ENCODE measurements at regions not wholly inside any gene's neighbourhood (a gene's known extent, or its start where the extent isn't known, plus 50 kb on each side); places are given as distances from the start of the nearest gene placed in this dataset.

DNA sequence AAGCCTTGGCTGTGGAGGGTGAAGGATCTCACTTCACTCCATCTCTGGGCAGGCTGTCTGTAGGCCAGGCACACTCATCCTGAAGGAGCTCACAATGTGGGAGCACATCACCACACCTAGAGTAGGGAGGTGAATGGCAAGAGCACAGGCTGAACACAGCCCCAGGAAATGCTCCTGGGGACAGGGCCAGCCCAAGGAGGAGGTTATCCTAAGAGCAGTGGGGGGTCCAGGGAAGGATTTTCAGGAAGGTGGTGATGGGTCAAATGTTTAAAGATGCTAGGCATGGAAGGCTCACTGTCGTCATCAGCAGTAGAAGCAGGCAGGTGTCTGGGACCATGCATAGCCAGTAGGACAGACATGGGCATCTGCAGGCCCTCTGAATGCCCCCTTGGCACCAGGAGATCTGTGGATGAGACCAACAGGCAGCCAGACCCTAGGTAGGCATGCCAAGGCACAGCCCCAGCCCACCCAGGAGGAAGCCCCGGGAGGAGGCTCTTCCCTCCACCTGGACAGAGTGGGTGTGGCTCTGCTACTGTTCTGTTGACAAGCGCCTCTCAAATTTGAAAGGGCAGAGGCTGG, 91.7 kb upstream of the RAB6C start:
- no peak for DNase-seq (ENCODE audit: low read depth in 2 of 2, low spot score in 1 of 2)

GRCh38 chr2:129888461-129888860, 91.0 kb upstream of the RAB6C start:
- DNase-seq (ENCODE audit: low read depth in 2 of 2, low spot score in 1 of 2): no peak

- DNase-seq (ENCODE audit: low read depth in 2 of 2, low spot score in 1 of 2): no peak
Measured at GRCh38 chr2:129888896-129889295, 90.6 kb upstream of the RAB6C start.

GRCh38 chr2:129891341-129892320, 87.8 kb upstream of the RAB6C start:
- DNase-seq (ENCODE audit: low read depth in 2 of 2, low spot score in 1 of 2): no peak

GRCh38 chr2:129892360-129892759, 87.1 kb upstream of the RAB6C start:
- DNase-seq (ENCODE audit: low read depth in 2 of 2, low spot score in 1 of 2): no peak

DNA sequence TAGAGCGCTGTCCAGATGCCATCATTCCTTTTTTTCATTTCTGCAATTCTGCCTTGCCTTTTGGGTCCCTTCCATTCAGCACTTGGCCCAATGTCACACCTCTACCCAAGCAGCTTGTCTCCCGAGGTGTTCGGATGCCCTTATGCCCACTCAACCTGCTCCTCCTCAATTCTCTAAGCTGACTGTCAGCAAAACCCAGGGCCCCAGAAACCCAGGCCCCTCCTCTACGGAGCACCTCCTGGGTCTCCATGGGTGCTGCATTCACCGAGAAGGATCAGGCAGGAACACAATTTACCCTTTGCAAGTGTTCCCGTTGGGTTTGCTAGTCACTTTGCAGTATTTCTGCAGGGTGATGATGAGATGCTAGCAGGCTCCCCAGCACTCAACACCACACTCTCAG, 86.7 kb upstream of the RAB6C start:
- no peak for DNase-seq (ENCODE audit: low read depth in 2 of 2, low spot score in 1 of 2)

- no peak for DNase-seq (ENCODE audit: low read depth in 2 of 2, low spot score in 1 of 2)
Measured at GRCh38 chr2:129893244-129893643, 86.2 kb upstream of the RAB6C start.

GRCh38 chr2:129894616-129895015, 84.8 kb upstream of the RAB6C start:
- no peak for DNase-seq (ENCODE audit: low read depth in 2 of 2, low spot score in 1 of 2)

GRCh38 chr2:129895061-129895460, 84.4 kb upstream of the RAB6C start:
- DNase-seq (ENCODE audit: low read depth in 2 of 2, low spot score in 1 of 2): no peak

DNA sequence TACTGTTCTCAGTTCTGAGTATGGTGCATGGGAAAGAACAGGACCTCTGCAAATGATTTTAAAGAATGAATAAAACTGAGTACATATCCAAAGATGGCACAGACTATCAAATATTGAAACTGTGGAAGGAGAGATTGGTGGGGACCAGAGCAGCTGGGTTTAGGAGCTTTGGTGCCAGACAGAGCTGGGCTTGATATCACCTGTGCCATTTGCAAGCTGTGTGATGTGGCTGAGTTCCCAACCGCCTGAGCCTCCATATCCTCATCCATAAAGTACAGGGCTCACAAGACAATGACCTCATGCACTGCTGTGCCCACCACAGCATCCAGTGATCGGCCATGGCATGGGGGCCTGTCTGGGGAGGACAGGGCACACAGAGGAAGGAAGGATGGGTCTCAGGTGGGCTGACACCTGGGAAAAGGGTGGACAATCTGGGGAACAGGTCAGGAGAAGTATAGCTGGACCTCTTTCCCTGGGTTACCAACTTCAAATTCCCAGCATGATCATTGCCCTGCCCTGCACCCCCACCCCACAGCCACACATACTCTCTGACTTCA, 83.9 kb upstream of the RAB6C start:
- no peak for DNase-seq (ENCODE audit: low read depth in 2 of 2, low spot score in 1 of 2)

DNA sequence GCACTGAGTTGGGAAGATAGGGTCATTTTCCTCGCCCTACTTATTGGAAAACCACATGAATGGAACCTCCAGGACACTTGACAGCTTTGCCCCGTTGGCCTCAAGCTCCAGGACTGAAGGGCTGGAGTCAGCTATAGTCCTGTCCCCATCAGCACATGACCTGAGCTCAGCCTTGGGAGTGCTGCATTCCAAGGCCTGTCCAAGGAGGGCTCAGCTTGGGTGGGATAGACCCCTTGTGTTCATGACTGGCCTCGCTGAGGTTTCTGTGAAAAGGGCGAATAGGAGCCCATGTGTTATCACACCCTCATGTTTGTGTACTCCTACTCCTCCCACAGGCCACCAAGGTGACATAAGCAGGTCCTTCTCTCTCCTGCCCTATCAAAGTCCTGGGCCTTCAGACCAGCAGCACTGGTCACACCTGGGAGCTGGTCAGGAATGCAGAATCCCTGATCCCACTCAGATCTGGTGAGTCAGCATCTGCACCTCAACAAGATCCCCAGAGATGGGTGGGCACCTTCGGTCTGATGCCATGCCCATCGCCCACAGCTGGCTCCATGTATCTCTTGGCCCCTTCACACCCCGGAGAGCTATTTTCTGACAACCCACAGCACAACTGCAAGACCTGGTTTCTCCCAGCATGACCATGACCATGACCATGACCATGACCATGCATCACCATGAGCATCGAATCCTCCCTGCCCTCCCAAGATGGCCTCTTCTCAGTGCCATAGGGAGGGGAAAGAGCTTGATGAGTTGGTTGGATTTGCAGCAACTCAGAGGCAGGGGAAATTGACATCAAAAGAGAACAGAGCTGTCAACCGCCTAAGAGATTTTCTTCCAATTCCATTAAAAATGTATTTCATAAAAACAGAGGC, 83.0 kb upstream of the RAB6C start:
- no peak for DNase-seq (ENCODE audit: low read depth in 2 of 2, low spot score in 1 of 2)

DNA sequence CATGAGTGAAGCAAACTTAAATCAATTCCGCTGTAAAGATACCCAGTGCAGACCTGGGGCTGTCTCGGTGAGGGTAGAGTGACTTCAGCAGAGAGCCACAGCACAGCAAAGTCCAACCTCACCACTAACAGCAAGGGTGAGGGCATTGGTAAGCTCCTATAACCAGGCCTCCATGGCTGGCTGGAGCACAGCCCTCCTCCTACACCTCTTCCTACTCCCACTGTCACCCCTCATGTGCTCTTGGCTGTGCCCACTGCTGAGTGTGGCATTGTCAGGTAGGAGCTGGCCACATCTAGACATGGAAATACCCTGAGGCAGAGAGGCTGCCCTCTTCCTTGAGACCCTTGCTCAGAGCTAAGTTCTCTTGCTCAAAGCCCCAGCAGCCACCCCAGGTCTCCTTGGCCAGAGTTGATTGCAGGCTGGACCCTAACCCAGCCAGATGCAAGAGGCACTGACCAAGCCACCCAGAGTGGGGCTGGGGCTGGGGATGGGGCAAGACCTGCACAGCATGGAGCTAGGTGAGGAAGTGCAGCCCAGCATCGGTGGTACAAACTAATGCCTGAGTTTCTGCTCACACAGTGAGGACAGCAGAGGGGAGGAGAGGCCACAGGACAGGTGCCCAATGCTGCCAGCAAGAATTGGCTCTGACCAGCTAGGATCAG, 77.6 kb upstream of the RAB6C start:
- no peak for DNase-seq (ENCODE audit: low read depth in 2 of 2, low spot score in 1 of 2)

GRCh38 chr2:129902731-129903585, 76.5 kb upstream of the RAB6C start:
- no peak for DNase-seq (ENCODE audit: low read depth in 2 of 2, low spot score in 1 of 2)

DNA sequence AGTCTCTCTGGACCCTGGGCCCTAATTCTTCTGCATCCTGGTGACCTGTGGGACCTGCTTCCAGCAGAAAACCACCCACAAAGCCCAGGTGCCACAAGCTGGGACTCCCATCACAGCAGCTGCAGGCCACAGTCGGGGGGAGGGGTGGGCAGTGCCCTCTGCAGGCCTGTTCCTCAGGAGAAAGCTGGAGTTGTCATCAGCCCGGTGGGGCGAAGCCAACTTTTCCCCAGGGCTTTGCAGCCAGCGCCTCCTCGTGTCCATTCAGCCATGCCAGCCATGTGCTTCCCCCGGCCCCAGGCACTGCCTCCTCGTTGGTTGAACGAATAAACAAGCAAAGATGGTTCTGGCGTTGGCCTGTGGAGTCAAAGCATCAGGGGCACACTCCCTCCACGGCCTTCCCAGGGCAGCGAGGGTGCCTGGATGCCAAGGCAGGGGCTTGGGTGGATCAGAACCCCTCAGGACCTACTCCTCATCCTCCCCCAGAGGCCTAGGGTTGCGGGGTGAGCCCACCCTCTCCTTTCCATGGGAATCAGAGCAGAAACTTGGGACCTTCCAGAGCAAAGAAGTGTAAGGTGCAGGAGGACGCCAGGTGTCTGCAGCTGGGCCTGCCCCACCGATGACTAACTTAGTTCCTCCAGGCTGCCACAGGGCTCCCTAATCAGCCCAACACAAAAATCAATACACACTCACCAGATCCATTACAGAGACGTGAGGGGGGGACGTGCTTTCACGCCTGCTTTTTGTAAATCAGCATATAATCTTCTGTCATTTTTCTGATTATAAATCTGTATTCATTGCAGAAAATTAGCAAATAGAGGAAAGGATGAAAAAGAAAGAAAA, 75.7 kb upstream of the RAB6C start:
- no peak for DNase-seq (ENCODE audit: low read depth in 2 of 2, low spot score in 1 of 2)

DNA sequence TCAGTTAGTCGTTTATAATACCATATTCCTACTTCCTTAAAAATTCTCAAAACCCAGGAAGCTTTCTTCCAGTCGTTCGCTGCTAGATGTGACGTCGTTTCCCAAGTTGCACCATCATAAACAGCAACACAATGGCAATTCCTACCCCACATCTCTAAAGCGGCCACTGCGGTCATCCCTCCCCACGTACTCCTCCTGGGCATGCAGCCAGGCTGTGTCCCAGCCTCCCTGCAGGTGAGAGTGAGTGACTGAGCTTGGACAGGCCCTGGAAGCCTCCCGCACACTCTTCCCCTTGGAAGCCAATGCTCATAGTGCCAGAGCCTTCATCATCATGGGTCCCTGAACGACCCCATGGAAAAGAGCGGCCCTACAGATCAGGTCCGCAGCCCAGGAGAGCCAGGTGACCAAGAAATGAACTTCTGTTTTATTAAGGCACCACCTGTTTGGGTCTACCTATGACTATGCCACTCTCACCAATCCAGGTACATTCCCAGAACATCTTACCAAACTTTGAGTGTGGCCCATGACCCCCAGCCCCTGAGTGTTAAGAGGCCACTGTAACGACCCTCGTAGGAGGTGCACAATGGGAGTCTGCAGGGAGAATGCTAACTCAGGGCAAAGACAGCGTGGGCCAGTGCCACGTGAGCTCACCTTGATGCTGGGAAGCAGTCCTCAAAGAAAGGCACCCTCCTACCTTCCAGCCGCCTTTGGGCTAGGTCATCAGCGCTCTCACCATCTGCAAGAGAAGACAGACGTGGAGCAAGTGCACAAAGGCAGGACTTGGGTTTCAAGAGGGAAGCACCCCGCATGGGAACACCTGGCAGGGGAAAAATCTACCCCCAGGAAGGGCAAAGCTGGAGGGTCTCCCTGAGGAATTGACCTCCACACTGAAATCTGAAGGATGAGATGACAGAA, 74.7 kb upstream of the RAB6C start:
- no peak for DNase-seq (ENCODE audit: low read depth in 2 of 2, low spot score in 1 of 2)

DNA sequence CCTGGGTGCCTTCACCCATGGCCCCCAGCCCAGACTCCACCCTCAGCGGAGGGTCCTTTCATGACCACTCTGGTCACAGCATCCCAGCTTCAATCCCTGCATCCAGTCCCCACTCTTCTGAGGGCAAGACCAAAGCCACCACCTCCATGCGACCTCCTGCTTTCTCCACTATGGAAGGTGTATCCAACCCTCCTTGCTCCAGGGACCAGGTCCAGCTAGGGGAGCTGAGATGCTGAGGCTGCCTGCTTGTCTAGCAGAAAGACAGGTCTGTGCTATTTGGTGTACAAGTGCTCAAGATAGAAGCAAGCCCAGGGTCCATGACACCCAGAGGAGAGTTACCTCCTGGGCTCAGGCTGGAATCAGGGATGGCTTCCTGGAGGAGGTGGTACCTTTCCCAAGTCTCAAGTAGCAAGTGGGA, 73.8 kb upstream of the RAB6C start:
- no peak for DNase-seq (ENCODE audit: low read depth in 2 of 2, low spot score in 1 of 2)

GRCh38 chr2:129906139-129906860, 73.2 kb upstream of the RAB6C start:
- no peak for DNase-seq (ENCODE audit: low read depth in 2 of 2, low spot score in 1 of 2)
